ENCODE measurements at regions not wholly inside any gene's neighbourhood (a gene's known extent, or its start where the extent isn't known, plus 50 kb on each side); places are given as distances from the start of the nearest gene placed in this dataset.

DNA sequence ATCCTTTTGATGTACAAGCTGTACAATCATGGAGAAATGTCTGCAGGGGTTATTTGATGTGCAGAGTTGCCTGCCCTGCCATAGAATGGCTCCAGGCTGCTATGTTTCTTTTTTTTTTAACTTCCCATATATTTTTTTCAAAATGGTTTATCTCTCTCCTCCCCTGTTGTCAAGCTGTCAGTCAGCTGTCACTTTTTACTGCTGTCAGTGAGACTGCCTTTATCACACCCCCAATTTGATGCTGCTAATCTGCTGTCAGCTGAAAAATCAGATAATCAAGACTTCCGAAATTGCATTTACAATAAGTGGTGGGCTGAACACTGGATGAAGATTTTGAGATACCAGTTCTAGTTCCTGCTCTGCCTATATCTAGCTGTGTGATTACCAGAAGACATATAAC lies 382.6 kb downstream of the ZEB2 start:
- no peak for ATAC-seq

DNA sequence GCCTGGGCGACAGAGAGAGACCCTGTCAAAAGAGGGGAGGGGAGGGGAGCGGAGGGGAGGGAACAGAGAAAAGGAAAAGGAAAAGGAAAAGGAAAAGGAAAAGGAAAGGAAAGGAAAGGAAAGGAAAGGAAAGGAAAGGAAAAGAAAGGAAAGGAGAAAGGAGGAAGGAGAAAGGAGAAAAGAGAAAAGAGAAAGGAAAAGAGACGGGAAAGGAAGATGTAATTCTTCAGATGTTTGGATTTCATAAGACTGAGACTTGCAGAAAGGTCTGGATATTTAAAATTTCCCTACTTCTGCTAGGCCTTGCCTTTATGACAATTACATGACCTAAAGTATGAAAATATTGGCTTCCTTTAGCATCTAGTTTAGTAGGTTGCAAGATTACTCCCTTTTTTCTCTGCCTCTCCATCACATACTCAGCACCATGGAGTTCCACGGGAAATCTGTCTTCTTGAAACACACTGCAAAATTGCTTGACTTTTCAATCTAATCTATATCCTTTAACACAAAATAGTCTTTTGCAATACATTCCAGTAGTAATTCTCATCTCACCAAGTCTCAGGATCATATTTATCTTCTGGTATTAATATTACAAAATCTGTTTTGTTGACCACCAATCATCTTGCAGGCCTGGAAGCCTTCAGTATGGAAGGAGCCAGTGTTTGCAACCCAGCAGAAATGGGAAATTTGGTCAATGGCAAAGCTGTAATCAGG lies 383.5 kb downstream of the ZEB2 start:
- TF ChIP-seq ZNF565 (CRISPR knock-in tag; conservative IDR thresholded peaks at IDR 0.05; ENCODE audit: low read depth), result no peak
- no peak for TF ChIP-seq BACH2 (CRISPR knock-in tag; IDR thresholded peaks at IDR 0.05; ENCODE audit: borderline replicate concordance)
- TF ChIP-seq, protein P1, sequence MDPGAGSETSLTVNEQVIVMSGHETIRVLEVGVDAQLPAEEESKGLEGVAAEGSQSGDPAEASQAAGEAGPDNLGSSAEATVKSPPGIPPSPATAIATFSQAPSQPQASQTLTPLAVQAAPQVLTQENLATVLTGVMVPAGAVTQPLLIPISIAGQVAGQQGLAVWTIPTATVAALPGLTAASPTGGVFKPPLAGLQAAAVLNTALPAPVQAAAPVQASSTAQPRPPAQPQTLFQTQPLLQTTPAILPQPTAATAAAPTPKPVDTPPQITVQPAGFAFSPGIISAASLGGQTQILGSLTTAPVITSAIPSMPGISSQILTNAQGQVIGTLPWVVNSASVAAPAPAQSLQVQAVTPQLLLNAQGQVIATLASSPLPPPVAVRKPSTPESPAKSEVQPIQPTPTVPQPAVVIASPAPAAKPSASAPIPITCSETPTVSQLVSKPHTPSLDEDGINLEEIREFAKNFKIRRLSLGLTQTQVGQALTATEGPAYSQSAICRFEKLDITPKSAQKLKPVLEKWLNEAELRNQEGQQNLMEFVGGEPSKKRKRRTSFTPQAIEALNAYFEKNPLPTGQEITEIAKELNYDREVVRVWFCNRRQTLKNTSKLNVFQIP (CRISPR knock-in tag; IDR thresholded peaks at IDR 0.05; ENCODE audit: borderline replicate concordance, low read depth), result no peak
- no peak for TF ChIP-seq ZFP3 (CRISPR knock-in tag; IDR thresholded peaks at IDR 0.05)
- TF ChIP-seq, protein P2, sequence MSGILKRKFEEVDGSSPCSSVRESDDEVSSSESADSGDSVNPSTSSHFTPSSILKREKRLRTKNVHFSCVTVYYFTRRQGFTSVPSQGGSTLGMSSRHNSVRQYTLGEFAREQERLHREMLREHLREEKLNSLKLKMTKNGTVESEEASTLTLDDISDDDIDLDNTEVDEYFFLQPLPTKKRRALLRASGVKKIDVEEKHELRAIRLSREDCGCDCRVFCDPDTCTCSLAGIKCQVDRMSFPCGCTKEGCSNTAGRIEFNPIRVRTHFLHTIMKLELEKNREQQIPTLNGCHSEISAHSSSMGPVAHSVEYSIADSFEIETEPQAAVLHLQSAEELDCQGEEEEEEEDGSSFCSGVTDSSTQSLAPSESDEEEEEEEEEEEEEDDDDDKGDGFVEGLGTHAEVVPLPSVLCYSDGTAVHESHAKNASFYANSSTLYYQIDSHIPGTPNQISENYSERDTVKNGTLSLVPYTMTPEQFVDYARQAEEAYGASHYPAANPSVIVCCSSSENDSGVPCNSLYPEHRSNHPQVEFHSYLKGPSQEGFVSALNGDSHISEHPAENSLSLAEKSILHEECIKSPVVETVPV (CRISPR knock-in tag; IDR thresholded peaks at IDR 0.05), result no peak
- no peak for TF ChIP-seq ISL1 (CRISPR knock-in tag; IDR thresholded peaks at IDR 0.05)
- no peak for TF ChIP-seq SNAI2 (CRISPR knock-in tag; IDR thresholded peaks at IDR 0.05)
- TF ChIP-seq TOX (CRISPR knock-in tag; IDR thresholded peaks at IDR 0.05; ENCODE audit: borderline replicate concordance), result no peak
- TF ChIP-seq CSDC2 (CRISPR knock-in tag; IDR thresholded peaks at IDR 0.05), result no peak
- TF ChIP-seq ZNF70 (CRISPR knock-in tag; IDR thresholded peaks at IDR 0.05), result no peak
- TF ChIP-seq, protein P3, sequence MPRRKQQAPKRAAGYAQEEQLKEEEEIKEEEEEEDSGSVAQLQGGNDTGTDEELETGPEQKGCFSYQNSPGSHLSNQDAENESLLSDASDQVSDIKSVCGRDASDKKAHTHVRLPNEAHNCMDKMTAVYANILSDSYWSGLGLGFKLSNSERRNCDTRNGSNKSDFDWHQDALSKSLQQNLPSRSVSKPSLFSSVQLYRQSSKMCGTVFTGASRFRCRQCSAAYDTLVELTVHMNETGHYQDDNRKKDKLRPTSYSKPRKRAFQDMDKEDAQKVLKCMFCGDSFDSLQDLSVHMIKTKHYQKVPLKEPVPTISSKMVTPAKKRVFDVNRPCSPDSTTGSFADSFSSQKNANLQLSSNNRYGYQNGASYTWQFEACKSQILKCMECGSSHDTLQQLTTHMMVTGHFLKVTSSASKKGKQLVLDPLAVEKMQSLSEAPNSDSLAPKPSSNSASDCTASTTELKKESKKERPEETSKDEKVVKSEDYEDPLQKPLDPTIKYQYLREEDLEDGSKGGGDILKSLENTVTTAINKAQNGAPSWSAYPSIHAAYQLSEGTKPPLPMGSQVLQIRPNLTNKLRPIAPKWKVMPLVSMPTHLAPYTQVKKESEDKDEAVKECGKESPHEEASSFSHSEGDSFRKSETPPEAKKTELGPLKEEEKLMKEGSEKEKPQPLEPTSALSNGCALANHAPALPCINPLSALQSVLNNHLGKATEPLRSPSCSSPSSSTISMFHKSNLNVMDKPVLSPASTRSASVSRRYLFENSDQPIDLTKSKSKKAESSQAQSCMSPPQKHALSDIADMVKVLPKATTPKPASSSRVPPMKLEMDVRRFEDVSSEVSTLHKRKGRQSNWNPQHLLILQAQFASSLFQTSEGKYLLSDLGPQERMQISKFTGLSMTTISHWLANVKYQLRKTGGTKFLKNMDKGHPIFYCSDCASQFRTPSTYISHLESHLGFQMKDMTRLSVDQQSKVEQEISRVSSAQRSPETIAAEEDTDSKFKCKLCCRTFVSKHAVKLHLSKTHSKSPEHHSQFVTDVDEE (CRISPR knock-in tag; IDR thresholded peaks at IDR 0.05), result no peak
- ATAC-seq, result no peak

More for the DNA sequence above, 382.6 kb downstream of the ZEB2 start:
- TF ChIP-seq ZNF565 (CRISPR knock-in tag; conservative IDR thresholded peaks at IDR 0.05; ENCODE audit: low read depth), result no peak
- TF ChIP-seq CSDC2 (CRISPR knock-in tag; IDR thresholded peaks at IDR 0.05), result no peak
- no peak for TF ChIP-seq ARNTL (CRISPR knock-in tag; IDR thresholded peaks at IDR 0.05; ENCODE audit: borderline replicate concordance, low read depth)
- no peak for TF ChIP-seq ZNF8 (CRISPR knock-in tag; IDR thresholded peaks at IDR 0.05)
- TF ChIP-seq, protein P3 (CRISPR knock-in tag; IDR thresholded peaks at IDR 0.05), result no peak
- TF ChIP-seq PPARA (CRISPR knock-in tag; IDR thresholded peaks at IDR 0.05; ENCODE audit: borderline replicate concordance), result no peak
- TF ChIP-seq, protein P2 (CRISPR knock-in tag; IDR thresholded peaks at IDR 0.05), result no peak
- no peak for TF ChIP-seq ZC3H10 (CRISPR knock-in tag; IDR thresholded peaks at IDR 0.05)
- TF ChIP-seq ISL1 (CRISPR knock-in tag; IDR thresholded peaks at IDR 0.05), result no peak
- TF ChIP-seq ZFP3 (CRISPR knock-in tag; IDR thresholded peaks at IDR 0.05), result no peak
- TF ChIP-seq, protein P1 (CRISPR knock-in tag; IDR thresholded peaks at IDR 0.05; ENCODE audit: borderline replicate concordance, low read depth), result no peak
- TF ChIP-seq BACH2 (CRISPR knock-in tag; IDR thresholded peaks at IDR 0.05; ENCODE audit: borderline replicate concordance), result no peak
- TF ChIP-seq OSR1 (CRISPR knock-in tag; IDR thresholded peaks at IDR 0.05), result no peak
- TF ChIP-seq ESRRG (CRISPR knock-in tag; IDR thresholded peaks at IDR 0.05), result no peak
- TF ChIP-seq ZNF70 (CRISPR knock-in tag; IDR thresholded peaks at IDR 0.05), result no peak
- no peak for TF ChIP-seq GLIS3 (CRISPR knock-in tag; IDR thresholded peaks at IDR 0.05)
- no peak for TF ChIP-seq SNAI2 (CRISPR knock-in tag; IDR thresholded peaks at IDR 0.05)
- TF ChIP-seq TOX (CRISPR knock-in tag; IDR thresholded peaks at IDR 0.05; ENCODE audit: borderline replicate concordance), result no peak
